ENCODE measurements at regions not wholly inside any gene's neighbourhood (a gene's known extent, or its start where the extent isn't known, plus 50 kb on each side); places are given as distances from the start of the nearest gene placed in this dataset.

GRCh38 chr1:166289309-166290050 is 122.7 kb upstream of the FAM78B start:
- TF ChIP-seq, protein P1, sequence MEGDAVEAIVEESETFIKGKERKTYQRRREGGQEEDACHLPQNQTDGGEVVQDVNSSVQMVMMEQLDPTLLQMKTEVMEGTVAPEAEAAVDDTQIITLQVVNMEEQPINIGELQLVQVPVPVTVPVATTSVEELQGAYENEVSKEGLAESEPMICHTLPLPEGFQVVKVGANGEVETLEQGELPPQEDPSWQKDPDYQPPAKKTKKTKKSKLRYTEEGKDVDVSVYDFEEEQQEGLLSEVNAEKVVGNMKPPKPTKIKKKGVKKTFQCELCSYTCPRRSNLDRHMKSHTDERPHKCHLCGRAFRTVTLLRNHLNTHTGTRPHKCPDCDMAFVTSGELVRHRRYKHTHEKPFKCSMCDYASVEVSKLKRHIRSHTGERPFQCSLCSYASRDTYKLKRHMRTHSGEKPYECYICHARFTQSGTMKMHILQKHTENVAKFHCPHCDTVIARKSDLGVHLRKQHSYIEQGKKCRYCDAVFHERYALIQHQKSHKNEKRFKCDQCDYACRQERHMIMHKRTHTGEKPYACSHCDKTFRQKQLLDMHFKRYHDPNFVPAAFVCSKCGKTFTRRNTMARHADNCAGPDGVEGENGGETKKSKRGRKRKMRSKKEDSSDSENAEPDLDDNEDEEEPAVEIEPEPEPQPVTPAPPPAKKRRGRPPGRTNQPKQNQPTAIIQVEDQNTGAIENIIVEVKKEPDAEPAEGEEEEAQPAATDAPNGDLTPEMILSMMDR (IDR thresholded peaks at IDR 0.05; ENCODE audit: insufficient read depth, low read depth, low read length) = no peak
- ChIA-PET CTCF (no interaction called here), POLR2A (no interaction called here)
- Histone ChIP-seq H3K4me3 (ENCODE audit: low read depth, low read length) (no peak overlapping the region), H3K27me3 (ENCODE audit: control insufficient read depth, insufficient read depth, low read length) (no peaks in the 10 kb centered on the region), H3K36me3 (ENCODE audit: control insufficient read depth, insufficient read depth, low read length) (no peaks in the 10 kb centered on the region)
- no peak for DNase-seq (ENCODE audit: low read depth)

DNA sequence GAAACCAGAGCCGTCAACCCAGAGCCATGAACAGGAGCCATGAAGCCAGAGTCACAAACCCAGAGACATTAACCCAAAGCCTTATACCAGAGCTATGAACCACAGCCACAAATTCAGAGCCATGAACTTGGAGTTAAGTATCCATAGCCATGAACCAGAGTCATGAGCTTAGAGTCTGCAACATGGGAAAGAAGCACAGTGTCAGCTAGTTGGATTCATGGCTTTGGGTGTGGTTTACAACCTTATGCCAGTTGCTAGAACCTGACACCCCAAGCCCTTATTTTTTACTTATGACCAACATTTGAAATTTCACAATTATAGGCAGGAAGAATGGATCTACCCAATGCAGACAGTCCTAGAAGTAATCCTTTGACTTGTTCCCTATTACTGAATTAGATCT is 128.9 kb upstream of the FAM78B start:
- H3K4me3 ChIP-seq (ENCODE audit: low read depth, low read length) = no peak overlapping the region
- POLR2A ChIA-PET = no interaction called here
- no peak for DNase-seq (ENCODE audit: low read depth)
- no peaks in the 10 kb centered on the region for H3K27me3 ChIP-seq (ENCODE audit: control insufficient read depth, insufficient read depth, low read length)
- TF ChIP-seq, protein P1 (IDR thresholded peaks at IDR 0.05; ENCODE audit: insufficient read depth, low read depth, low read length) = no peak
- no peaks in the 10 kb centered on the region for H3K36me3 ChIP-seq (ENCODE audit: control insufficient read depth, insufficient read depth, low read length)
- CTCF ChIA-PET = no interaction called here

GRCh38 chr1:166297993-166298392 is 131.2 kb upstream of the FAM78B start:
- Histone ChIP-seq H3K4me3 (ENCODE audit: low read depth, low read length) (no peak overlapping the region), H3K36me3 (ENCODE audit: control insufficient read depth, insufficient read depth, low read length) (no peaks in the 10 kb centered on the region), H3K27me3 (ENCODE audit: control insufficient read depth, insufficient read depth, low read length) (no peaks in the 10 kb centered on the region)
- ChIA-PET POLR2A (no interaction called here), CTCF (no interaction called here)
- TF ChIP-seq, protein P1 (IDR thresholded peaks at IDR 0.05; ENCODE audit: insufficient read depth, low read depth, low read length) = no peak
- no peak for DNase-seq (ENCODE audit: low read depth)

- Histone ChIP-seq H3K4me3 (ENCODE audit: low read depth, low read length) (no peak overlapping the region), H3K27me3 (ENCODE audit: control insufficient read depth, insufficient read depth, low read length) (no peaks in the 10 kb centered on the region), H3K36me3 (ENCODE audit: control insufficient read depth, insufficient read depth, low read length) (no peaks in the 10 kb centered on the region)
- no peak for DNase-seq (ENCODE audit: low read depth)
- CTCF ChIA-PET = no interaction called here
- POLR2A ChIA-PET = no interaction called here
- TF ChIP-seq, protein P1 (IDR thresholded peaks at IDR 0.05; ENCODE audit: insufficient read depth, low read depth, low read length) = no peak
These were observed 134.0 kb upstream of the FAM78B start for GRCh38 chr1:166300767-166301166.

DNA sequence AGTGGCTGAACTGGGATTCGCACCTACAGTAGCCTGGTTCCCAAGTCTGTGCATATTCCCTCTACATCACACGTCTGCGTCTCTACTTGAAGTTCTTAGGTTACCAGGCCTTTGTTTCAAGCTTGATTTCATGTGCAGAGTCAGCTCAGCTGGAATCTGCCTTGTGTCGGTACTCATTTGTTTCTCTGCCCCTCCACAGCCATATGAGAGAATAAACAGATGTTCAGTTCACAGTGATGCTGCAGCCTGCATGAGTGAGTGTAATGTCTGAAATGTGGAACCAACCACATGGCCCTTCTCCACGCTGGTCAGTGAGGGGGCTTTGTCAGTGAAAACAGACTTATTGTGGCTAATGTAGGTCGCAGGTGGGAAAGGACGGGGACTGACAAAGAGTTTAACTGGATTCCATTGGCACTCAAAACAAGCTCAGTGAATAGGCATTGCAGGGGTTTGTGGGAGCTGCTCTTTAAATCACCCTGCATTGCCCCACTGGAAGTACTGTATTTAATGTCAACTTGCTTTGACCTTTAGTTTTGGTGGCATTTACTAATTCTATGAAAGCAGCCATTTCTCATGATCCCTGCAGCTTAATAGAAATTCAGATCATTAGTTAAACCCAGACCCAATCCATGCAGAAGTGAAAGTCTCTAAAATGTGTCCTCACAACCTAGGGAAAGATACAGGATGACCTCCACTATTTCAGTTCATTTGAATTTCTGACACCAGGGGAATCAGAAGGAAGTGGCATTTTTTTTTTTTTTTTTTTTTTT is 136.4 kb upstream of the FAM78B start:
- ChIA-PET POLR2A (no interaction called here), CTCF (interaction anchor here (0.6 kb wide), 1 partner anchor 371 kb away, joined by 5 read pairs; no protein-coding TSS in a partner anchor)
- Histone ChIP-seq H3K4me3 (ENCODE audit: low read depth, low read length) (no peak overlapping the region), H3K27me3 (ENCODE audit: control insufficient read depth, insufficient read depth, low read length) (no peaks in the 10 kb centered on the region), H3K36me3 (ENCODE audit: control insufficient read depth, insufficient read depth, low read length) (no peaks in the 10 kb centered on the region)
- TF ChIP-seq, protein P1 (IDR thresholded peaks at IDR 0.05; ENCODE audit: insufficient read depth, low read depth, low read length) = no peak
- no peak for DNase-seq (ENCODE audit: low read depth)
